SK-MEL-5 (cell line): ENCODE measurements at regions not wholly inside any gene's neighbourhood (a gene's known extent, or its start where the extent isn't known, plus 50 kb on each side); places are given as distances from the start of the nearest gene placed in this dataset.

ENCODE experiments used
- DNase-seq: peaks from one replicate; pipeline ENCODE4 v3.0.0-alpha.2; 2016; ENCODE audit warnings: low read depth, low spot score
- in situ Hi-C: cut with HindIII; loops from 2 replicates; pipeline ENCODE4 v1.10.0; 2016; ENCODE audit warnings: low sequenced_read_pairs, high pct_unique_total_duplicates, low pct_unique_long_range_greater_than_20kb

DNA sequence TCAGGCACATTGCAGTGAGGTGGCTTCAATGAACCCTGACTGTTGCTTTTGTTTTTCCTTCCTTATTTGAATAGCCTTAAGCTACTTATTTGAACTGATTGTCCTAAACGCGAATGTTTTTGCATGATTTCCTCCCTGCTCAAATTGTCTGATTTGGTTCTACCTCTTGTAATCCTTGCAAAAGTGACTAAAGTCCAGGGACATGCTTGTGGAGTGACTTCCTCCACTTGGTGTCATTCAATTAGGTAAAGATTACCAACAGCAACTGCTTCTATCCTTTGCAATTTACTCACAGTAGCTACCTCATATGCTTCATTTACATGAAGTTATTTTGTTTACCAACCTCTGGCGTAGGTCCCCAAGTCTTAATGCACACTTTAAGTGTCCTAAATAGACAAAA, 295.9 kb upstream of the TMEM229A start:
- DNase-seq: no peak
- in situ Hi-C loops: no loop called here

GRCh38 chr7:124324262-124324661, 291.4 kb upstream of the TMEM229A start:
- in situ Hi-C loops: no loop called here

GRCh38 chr7:124323597-124323996, 290.7 kb upstream of the TMEM229A start:
- no peak for DNase-seq
- in situ Hi-C loops: no loop called here

More at GRCh38 chr7:124324262-124324661, 291.4 kb upstream of the TMEM229A start:
- DNase-seq: no peak

DNA sequence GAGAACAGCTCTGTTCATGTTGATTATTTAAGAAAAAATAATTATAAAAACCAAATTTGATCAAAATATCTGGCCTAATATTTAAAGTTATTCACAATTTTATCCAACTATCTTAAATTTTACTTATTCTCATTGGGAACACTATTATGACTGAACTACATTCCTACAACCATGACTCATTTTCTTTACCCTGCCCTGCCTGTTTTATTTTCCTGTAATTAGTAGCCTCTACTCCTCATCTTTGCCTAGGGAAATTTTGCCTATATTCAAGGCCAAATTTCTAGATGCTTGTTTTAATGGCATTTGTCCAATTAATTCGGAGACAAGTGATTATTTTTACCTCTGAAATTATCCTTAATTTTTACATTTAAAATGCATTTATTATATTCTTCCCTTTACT, 289.7 kb upstream of the TMEM229A start:
- in situ Hi-C loops: no loop called here
- no peak for DNase-seq

- DNase-seq: no peak
- in situ Hi-C loops: no loop called here
Observed at GRCh38 chr7:124318721-124319450, 286.0 kb upstream of the TMEM229A start.

DNA sequence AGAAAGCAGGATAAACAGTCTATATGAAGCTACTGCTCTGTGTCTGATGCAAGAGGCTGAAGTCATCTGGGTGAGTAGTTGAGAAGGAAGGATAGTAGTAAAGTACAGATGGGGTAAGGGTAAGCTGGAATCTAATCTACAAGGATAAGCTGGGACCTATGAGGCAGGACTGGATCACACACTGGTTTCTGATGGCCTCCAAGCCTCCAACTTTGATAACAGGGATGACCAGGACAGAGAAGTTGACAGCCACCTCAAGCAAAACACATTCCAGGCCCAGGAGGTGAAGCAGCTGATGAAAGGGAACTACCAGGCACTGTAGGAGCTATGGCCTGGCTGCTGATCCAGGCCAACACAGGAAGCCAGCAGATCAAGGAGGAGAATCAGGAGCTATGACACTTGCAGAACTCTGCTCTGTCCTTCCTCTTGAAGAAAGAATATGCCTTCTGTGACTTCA, 278.1 kb upstream of the TMEM229A start:
- in situ Hi-C loops: no loop called here
- no peak for DNase-seq

DNA sequence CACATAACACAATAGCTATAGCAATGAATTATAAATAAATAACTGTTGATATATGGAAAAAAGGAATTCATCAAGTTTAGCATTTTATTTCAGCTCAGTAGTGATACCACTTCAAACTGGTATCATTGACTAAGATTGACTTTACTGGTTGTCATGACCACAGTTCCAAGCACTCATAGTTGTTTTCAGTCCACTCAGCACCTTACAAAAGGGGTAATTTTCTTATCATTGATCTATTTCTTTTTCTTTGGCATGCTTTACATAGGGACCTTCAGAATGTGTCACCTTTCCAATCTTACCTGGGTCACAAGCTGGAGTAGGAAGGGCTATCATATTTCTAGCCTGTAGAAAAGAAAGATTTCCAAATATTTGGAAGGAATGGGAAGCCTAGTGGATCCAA, 275.5 kb upstream of the TMEM229A start:
- in situ Hi-C loops: no loop called here
- DNase-seq: no peak

DNA sequence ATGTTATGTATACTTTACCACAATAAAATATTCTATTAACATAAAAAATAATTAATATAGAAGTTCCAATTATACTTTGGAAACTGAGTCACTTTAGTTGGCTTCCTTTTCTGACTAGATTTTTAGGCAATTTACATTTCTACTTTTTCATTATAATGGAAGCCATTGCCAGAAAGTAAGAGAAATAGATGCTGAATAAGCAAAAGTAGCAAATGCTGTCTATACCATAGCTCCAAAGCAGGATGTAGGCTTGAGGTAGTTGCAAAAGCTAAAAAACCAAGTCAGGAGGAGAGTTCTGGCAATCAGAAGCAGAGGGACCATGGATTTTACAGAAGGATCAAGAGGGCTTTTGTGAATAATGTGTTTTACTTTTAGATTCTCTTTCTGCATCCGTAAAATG, 262.4 kb upstream of the TMEM229A start:
- in situ Hi-C loops: no loop called here
- DNase-seq: no peak

DNA sequence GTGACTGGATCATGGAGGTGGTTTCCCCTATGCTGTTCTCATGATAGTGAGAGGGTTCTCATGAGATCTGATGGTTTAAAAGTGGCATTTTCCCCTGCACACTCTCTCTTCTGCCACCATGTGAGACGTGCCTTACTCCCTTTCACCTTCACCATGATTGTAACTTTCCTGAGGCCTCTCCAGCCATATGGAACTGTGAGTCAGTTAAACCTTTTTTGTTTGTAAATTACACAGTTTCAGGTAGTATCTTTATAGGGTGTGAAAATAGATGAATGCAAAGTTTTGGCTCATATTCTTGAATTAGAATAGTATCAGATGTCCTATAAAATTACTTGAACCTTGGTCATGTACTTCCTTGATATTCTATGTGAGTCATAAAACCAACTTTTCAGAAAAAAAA, 252.1 kb upstream of the TMEM229A start:
- in situ Hi-C loops: no loop called here
- DNase-seq: no peak

DNA sequence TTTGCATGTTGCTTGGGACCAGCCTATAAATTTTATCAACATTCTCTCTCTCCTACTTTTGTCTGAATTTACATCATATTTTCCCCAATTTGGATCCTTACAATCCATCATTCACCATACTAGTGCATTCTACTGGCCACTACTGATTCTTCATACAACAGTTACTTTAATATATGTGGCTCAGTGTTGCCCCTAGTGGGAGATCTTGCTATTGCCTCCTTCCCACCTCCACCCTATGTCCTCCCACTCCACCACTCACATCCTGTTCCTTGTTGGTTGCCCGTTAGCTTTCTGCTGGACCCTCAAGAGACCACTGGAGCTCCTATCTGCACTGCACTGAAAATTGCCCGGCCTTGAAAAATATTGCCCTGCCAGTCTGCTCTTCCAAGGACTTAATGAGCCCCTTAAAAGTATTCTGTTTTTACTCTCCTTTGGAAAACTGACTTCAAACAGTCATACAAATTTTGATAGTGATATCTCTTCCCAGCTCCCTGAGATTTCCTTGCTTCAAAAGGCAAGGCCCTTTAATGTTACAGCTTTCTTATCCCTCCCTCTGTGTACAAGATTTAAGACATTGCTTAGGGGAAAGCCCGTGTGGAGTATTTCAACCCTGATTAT, 243.2 kb upstream of the TMEM229A start:
- peak; percentile 90 for DNase-seq
- in situ Hi-C loops: no loop called here

- peak; percentile 93 for DNase-seq
- in situ Hi-C loops: no loop called here
Observed at GRCh38 chr7:124275411-124275810, 242.5 kb upstream of the TMEM229A start.

DNA sequence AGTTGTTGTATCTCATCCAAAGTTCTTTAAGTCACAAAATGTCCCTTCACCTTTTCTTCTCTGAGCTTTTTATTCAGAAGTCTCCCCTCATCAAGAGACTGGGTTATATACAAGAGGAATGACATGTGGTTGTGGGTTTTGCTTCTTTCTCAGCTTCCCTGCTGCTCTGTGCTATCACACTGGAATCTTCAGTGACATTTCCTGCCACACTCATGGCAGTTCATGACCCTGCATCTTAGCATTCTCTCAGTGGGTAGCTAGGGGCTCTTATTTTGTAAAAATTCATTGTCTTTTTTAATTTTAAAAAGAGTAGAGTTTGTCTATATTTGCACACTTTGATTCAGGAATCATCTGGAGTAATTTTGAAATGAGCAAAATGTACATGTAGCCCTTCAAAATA, 236.9 kb upstream of the TMEM229A start:
- in situ Hi-C loops: no loop called here
- DNase-seq: no peak

GRCh38 chr7:124267154-124267553, 234.3 kb upstream of the TMEM229A start:
- in situ Hi-C loops: no loop called here
- no peak for DNase-seq

- in situ Hi-C loops: no loop called here
- DNase-seq: peak; percentile 49
Observed at GRCh38 chr7:124263232-124263827, 230.5 kb upstream of the TMEM229A start.

GRCh38 chr7:124261710-124262109, 228.8 kb upstream of the TMEM229A start:
- in situ Hi-C loops: no loop called here

DNA sequence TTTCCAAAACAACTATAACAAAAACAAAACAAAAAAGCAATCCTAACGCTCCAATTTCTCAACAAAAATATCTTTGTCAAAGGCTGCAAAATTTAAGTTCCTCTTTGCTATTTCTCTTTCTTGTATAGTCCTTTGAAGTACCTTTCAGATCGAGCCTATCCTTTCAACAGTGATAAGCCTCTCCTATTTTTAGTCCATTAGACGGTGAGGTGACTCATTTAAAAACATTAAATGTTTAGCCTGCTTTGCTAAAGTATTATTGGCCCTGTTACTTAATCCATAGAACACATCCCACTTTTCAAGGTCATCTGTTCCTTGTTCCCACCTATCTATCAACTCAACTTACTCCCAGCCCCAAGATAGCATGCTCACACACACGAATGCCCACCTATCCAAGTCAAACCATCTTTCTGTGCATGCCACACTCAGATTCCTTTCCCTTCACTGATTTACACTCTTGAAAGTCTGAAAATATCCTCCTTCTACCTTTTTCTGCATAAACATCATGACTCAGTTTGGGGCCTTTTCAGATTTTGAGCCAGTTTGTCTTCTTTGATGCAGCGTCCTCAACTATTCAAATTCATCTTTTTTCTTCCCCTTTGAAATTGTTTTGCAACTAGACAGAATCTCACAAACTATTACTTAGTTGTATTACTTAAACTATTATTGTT, 224.9 kb upstream of the TMEM229A start:
- no peak for DNase-seq
- in situ Hi-C loops: no loop called here

More at GRCh38 chr7:124261710-124262109, 228.8 kb upstream of the TMEM229A start:
- DNase-seq: no peak

GRCh38 chr7:124255041-124255655, 222.3 kb upstream of the TMEM229A start:
- DNase-seq: no peak
- in situ Hi-C loops: no loop called here

- in situ Hi-C loops: no loop called here
- DNase-seq: no peak
Observed at GRCh38 chr7:124254396-124254795, 221.5 kb upstream of the TMEM229A start.
